ENCODE measurements at regions not wholly inside any gene's neighbourhood (a gene's known extent, or its start where the extent isn't known, plus 50 kb on each side); places are given as distances from the start of the nearest gene placed in this dataset.

DNA sequence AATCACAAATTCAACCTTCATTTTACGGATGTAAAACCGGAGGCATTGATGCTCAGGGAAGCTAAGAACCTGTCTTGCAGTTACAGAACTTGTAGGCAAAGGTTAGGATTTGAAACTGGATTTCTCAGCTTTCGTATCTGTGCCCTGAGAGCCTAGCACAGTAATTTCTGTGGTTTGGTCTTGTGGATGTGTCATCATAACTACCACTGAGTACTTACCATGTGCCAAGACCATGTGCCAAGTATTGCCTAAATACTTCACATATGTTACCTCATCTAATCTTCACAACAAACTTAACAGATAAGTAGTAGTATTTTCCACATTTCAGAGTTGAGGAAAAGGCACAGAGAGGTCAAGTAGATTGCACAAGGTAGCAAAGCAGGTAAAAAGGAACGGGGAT is 140.7 kb downstream of the NXPE2 start:
- TF ChIP-seq ZNF274 (IDR thresholded peaks at IDR 0.05; ENCODE audit: low read depth, low read length) (no peak), SUZ12 (IDR thresholded peaks at IDR 0.05; ENCODE audit: extremely low read depth, insufficient read depth, insufficient read length) (no peak), YY1 (IDR thresholded peaks at IDR 0.05; ENCODE audit: insufficient read depth, insufficient read length) (no peak)

Measured in NT2/D1 (cell line).